22Rv1 (cell line): ENCODE measurements at regions not wholly inside any gene's neighbourhood (a gene's known extent, or its start where the extent isn't known, plus 50 kb on each side); places are given as distances from the start of the nearest gene placed in this dataset.

Source experiments
- H3K27ac ChIP-seq: fragments of 450-650 bp; 2 replicates; pipeline ENCODE4 v1.5.1; 2017
- CTCF ChIP-seq: fragments of 450-650 bp; IDR thresholded peaks from 2 replicates; pipeline ENCODE4 v1.5.1; 2017; ENCODE audit warnings: mild to moderate bottlenecking
- ZFX ChIP-seq: fragments of 450-650 bp; IDR thresholded peaks from 2 replicates; pipeline ENCODE4 v1.6.1; 2017; ENCODE audit warnings: antibody characterized with exemption, borderline replicate concordance

- H3K27ac ChIP-seq: no peak overlapping the region
- TF ChIP-seq CTCF (no peak), ZFX (no peak)
These were observed 113.0 kb upstream of the SYT13 start for GRCh38 chr11:45399166-45399565.

- TF ChIP-seq ZFX (no peak), CTCF (no peak)
- no peak overlapping the region for H3K27ac ChIP-seq
These were observed 112.2 kb upstream of the SYT13 start for GRCh38 chr11:45398325-45398724.

- H3K27ac ChIP-seq: no peak overlapping the region
- no peak for TF ChIP-seq ZFX
- TF ChIP-seq CTCF: no peak
These were observed 110.3 kb upstream of the SYT13 start for GRCh38 chr11:45396394-45396793.

- no peak for TF ChIP-seq CTCF
- TF ChIP-seq ZFX: no peak
- H3K27ac ChIP-seq: no peak overlapping the region
These were observed 109.8 kb upstream of the SYT13 start for GRCh38 chr11:45395947-45396346.

- no peak overlapping the region for H3K27ac ChIP-seq
- TF ChIP-seq CTCF: no peak
- no peak for TF ChIP-seq ZFX
These were observed 109.3 kb upstream of the SYT13 start for GRCh38 chr11:45395421-45395820.

- H3K27ac ChIP-seq: no peak overlapping the region
- TF ChIP-seq CTCF: no peak
- no peak for TF ChIP-seq ZFX
These were observed 108.3 kb upstream of the SYT13 start for GRCh38 chr11:45394294-45395085.

GRCh38 chr11:45393826-45394225, 107.7 kb upstream of the SYT13 start:
- no peak overlapping the region for H3K27ac ChIP-seq

More at GRCh38 chr11:45393826-45394225, 107.7 kb upstream of the SYT13 start:
- no peak for TF ChIP-seq ZFX
- TF ChIP-seq CTCF: no peak
